Thyroid gland (tissue), 4 donors: ENCODE measurements at regions not wholly inside any gene's neighbourhood (a gene's known extent, or its start where the extent isn't known, plus 50 kb on each side); places are given as distances from the start of the nearest gene placed in this dataset.
"Not testable (repeated sequence)": the region's sequence is repeated elsewhere in the genome, so short reads cannot be mapped to it uniquely, and the experiment has no call there.

Experiments
- POLR2A ChIP-seq, 2 donors: fragments of 450-650 bp; IDR thresholded peaks; one replicate each; pipeline ENCODE4 v1.6.1; 2017; ENCODE audit warnings: antibody characterized with exemption in 2 of 2, mild to moderate bottlenecking in 2 of 2, moderate library complexity in 1 of 2
- TF ChIP-seq, protein P1 (sequence below), 6 experiments: fragments of 200-600 bp in 3 of 6; fragments of 450-650 bp in 3 of 6; sonication (generic) in 3 of 6; IDR thresholded peaks; one replicate each; pipeline ENCODE4 v1.5.1; 2016 to 2019; ENCODE audit warnings: antibody characterized with exemption in 6 of 6, mild to moderate bottlenecking in 2 of 6, inconsistent platforms in 1 of 6, moderate library complexity in 1 of 6

DNA sequence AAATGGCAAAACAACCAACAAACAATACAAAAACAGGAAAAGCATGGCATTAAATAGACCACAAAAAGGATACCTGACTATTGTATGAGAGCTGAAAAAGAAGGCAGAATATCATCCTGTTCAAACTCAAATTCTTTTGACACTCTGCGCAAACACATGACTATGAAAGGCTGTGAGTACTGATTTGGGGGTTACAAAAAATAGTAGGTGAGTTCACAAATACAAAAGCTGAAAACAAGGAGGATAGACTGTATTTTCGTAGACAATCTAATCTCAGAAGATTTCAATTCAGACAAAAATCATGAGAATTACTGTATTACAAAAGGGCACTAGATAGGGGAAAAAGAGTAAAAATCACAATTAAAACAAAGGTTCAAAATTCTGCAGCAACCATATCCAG is 142.6 kb upstream of the C1QTNF3 start:
- TF ChIP-seq, protein P1, sequence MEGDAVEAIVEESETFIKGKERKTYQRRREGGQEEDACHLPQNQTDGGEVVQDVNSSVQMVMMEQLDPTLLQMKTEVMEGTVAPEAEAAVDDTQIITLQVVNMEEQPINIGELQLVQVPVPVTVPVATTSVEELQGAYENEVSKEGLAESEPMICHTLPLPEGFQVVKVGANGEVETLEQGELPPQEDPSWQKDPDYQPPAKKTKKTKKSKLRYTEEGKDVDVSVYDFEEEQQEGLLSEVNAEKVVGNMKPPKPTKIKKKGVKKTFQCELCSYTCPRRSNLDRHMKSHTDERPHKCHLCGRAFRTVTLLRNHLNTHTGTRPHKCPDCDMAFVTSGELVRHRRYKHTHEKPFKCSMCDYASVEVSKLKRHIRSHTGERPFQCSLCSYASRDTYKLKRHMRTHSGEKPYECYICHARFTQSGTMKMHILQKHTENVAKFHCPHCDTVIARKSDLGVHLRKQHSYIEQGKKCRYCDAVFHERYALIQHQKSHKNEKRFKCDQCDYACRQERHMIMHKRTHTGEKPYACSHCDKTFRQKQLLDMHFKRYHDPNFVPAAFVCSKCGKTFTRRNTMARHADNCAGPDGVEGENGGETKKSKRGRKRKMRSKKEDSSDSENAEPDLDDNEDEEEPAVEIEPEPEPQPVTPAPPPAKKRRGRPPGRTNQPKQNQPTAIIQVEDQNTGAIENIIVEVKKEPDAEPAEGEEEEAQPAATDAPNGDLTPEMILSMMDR (IDR thresholded peaks at IDR 0.05): not testable (repeated sequence)
- not testable (repeated sequence) for TF ChIP-seq POLR2A (IDR thresholded peaks at IDR 0.05)
